ENCODE measurements at regions not wholly inside any gene's neighbourhood (a gene's known extent, or its start where the extent isn't known, plus 50 kb on each side); places are given as distances from the start of the nearest gene placed in this dataset.
A peak's percentile ranks its signal among the peaks of the same experiment; 100 is the strongest.

- H2AK5ac ChIP-seq (ENCODE audit: low read depth, low read length) = no peak overlapping the region
- no peak overlapping the region for H4K91ac ChIP-seq (replicated peaks; ENCODE audit: insufficient read length, low read length)
- no peak overlapping the region for H3K23ac ChIP-seq (ENCODE audit: insufficient read length)
- H3K79me1 ChIP-seq (ENCODE audit: low read depth, low read length) = no peaks in the 10 kb centered on the region
- TF ChIP-seq SUZ12 (IDR thresholded peaks at IDR 0.05; ENCODE audit: low read length) (no peak), ZNF274 (IDR thresholded peaks at IDR 0.05; ENCODE audit: borderline replicate concordance, extremely low read depth, low read length) (no peak), SP1 (IDR thresholded peaks at IDR 0.05; ENCODE audit: low read depth, low read length) (no peak), EGR1 (IDR thresholded peaks at IDR 0.05; ENCODE audit: borderline replicate concordance, low read depth, low read length) (no peak), BCL11A (IDR thresholded peaks at IDR 0.05; ENCODE audit: low read depth in 2 of 2, low read length in 2 of 2) (no peak), TBP (IDR thresholded peaks at IDR 0.05; ENCODE audit: low read depth, low read length) (peak; percentile 97)
- CTCF ChIA-PET (ENCODE audit: partially characterized antibody) = interaction anchor here (0.7 to 2.5 kb wide), 12 partner anchors 9 to 110 kb away, joined by 3 to 7 read pairs (median 3); no protein-coding TSS in a partner anchor
- H3K79me2 ChIP-seq (ENCODE audit: control insufficient read depth in 1 of 2, insufficient read depth in 2 of 2, low read length in 2 of 2) = no peaks in the 10 kb centered on the region
- H2BK12ac ChIP-seq (ENCODE audit: low read depth, low read length) = no peak overlapping the region
- no peak overlapping the region for H2BK5ac ChIP-seq (ENCODE audit: low read depth, low read length)
- no peak overlapping the region for H3K18ac ChIP-seq (ENCODE audit: extremely low read depth, low read length)
- peaks cover 4 to 5% of the 10 kb centered on the region in 2 experiments; a peak in 2 of 4 replicates for H3K9me3 ChIP-seq (ENCODE audit: insufficient read depth in 2 of 2, low read depth in 1 of 2, low read length in 1 of 2)
- H4K20me1 ChIP-seq (replicated peaks in 1 of 2; ENCODE audit: control insufficient read depth in 1 of 2, insufficient read depth in 2 of 2, low read length in 2 of 2) = no peaks in the 10 kb centered on the region
- no peak overlapping the region for H2AFZ ChIP-seq (ENCODE audit: low read length)
- H2BK120ac ChIP-seq (replicated peaks; ENCODE audit: low read depth, low read length) = no peak overlapping the region
- H3K27me3 ChIP-seq (replicated peaks in 1 of 4; ENCODE audit: control insufficient read depth in 3 of 4, extremely low read depth in 1 of 4, insufficient read depth in 3 of 4, low read length in 3 of 4) = no peaks in the 10 kb centered on the region
- H3K9ac ChIP-seq (replicated peaks in 1 of 4; ENCODE audit: extremely low read depth in 1 of 4, low read depth in 3 of 4, low read length in 3 of 4) = no peak overlapping the region
- peaks cover 2% of the 10 kb centered on the region; the same call in 1 of the 2 replicates for H3K23me2 ChIP-seq (ENCODE audit: low read depth, low read length)
- no peak overlapping the region for H2BK20ac ChIP-seq (ENCODE audit: low read length)
- H3K4me1 ChIP-seq (replicated peaks in 1 of 4; ENCODE audit: control insufficient read depth in 3 of 4, insufficient read depth in 4 of 4, low read length in 3 of 4) = peaks cover 0 to 6% (median 2%) of the 10 kb centered on the region in 4 experiments; a peak in 2 of 7 replicates
- 80% methylated on average over 1 of the region's 1 CpG; no CpG with 5 or more reads in 1 of the 2 experiments for WGBS, 2 experiments (ENCODE audit: extremely low coverage in 1 of 2, insufficient coverage in 1 of 2, insufficient read length in 1 of 2, insufficient replicate concordance in 2 of 2, low coverage in 1 of 2, low lambda C conversion rate in 2 of 2, missing lambda C conversion rate in 1 of 2)
- H3K4me2 ChIP-seq (ENCODE audit: insufficient read depth in 1 of 2, low read depth in 2 of 2, low read length in 2 of 2) = no peak overlapping the region
- no peak overlapping the region for H3K27ac ChIP-seq (ENCODE audit: low read depth, low read length)
- no peak overlapping the region for H3K4ac ChIP-seq (replicated peaks; ENCODE audit: insufficient read length, low read depth, low read length)
- no peak for FAIRE-seq
- H3K56ac ChIP-seq (replicated peaks; ENCODE audit: insufficient read length, low read depth, low read length) = no peak overlapping the region
- H3K14ac ChIP-seq (ENCODE audit: insufficient read length) = no peak overlapping the region
- no peaks in the 10 kb centered on the region for H3K36me3 ChIP-seq (ENCODE audit: control insufficient read depth in 2 of 4, insufficient read depth in 4 of 4, low read length in 3 of 4)
- POLR2A ChIA-PET (ENCODE audit: partially characterized antibody) = no interaction called here
- no peak overlapping the region for H3K4me3 ChIP-seq (ENCODE audit: extremely low read depth in 1 of 4, insufficient read depth in 2 of 4, low read depth in 3 of 4, low read length in 4 of 4)
- no peak overlapping the region for H4K5ac ChIP-seq (ENCODE audit: insufficient read length, low read depth, low read length)
- no peak overlapping the region for H4K8ac ChIP-seq (ENCODE audit: extremely low read depth, insufficient read depth, low read length)
- H2BK15ac ChIP-seq (ENCODE audit: low read length) = no peak overlapping the region
- no peak for DNase-seq (ENCODE audit: low read depth in 1 of 2, low spot score in 2 of 2)
Observed at GRCh38 chr7:149707448-149707886, 65.9 kb downstream of the ZNF467 start.

All from H1 (cell line).